COLO668 (cell line): ENCODE measurements at regions not wholly inside any gene's neighbourhood (a gene's known extent, or its start where the extent isn't known, plus 50 kb on each side); places are given as distances from the start of the nearest gene placed in this dataset.

Source experiments
- DNase-seq: peaks from one replicate; lab custom pipeline; 2025; ENCODE audit not compliant: unreplicated experiment; lab: John Stamatoyannopoulos, UW

DNA sequence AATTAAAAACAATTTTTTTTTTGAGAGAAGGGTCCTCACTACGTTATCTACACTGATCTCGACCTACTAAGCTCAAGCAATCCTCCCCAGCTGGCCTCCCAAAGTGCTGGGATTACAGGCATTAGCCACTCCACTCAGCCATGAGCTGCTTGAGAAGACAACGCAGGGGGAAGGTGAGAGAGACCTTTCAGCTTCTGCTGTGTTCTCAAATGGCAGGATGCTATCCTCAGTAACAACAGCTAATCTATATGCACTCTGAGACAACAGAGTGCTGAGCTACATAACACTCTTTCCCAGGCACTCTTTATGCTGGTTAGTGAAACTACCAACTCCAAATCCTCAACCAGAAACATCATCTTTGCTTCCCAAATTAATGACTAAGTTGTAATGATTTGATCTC is 526.1 kb downstream of the CCER1 start:
- no peak for DNase-seq

DNA sequence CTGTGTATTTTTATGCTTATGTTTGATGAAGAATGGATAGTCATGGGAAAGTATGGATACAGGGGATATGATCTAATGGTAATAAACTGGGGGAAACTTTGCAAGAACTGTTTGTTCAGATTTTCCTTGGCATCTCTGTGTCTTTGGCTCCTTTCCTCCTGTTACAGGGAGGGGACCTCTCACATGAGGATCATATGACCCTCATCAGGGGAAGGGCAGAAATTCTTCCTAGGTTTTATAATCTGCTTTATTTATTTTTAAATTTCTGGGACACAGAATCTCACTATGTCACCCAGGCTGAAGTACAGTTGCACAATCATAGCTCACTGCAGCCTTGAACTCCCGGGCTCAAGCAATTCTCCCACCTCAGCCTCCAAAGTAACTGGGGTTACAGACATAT is 526.5 kb downstream of the CCER1 start:
- DNase-seq, result no peak

DNA sequence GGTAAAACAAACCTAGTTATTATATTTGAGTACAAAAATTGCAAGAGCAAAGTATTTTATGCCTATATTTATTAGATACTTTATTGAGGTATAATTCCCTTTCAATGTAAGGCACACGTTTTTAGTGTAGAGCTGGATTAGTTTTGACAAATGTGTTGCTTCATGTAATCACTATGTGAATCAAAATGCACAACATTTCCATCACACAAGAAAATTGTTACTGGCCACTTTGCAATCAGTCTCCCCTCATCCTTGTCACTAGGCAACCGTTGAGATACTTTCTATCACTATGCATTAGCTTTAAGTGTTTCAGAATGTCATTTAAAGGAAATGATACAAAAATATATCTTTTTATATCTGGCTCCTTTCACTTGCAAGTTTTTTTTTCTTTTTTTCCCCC is 531.0 kb downstream of the CCER1 start:
- no peak for DNase-seq

DNA sequence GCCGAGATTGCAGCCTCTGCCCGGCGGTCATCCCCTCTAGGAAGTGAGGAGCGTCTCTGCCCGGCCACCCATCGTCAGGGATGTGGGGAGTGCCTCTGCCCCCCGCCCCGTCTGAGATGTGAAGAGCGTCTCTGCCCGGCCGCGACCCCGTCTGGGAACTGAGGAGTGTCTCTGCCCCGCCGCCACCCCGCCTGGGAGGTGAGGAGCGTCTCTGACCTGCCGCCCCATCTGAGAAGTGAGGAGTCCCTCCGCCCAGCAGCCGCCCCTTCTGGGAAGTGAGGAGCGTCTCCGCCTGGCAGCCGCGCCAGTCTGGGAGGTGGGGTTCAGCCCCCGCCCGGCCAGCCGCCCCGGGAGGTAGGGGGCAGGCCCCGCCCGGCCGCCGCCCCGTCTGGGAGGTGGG is 544.0 kb downstream of the CCER1 start:
- DNase-seq, result no peak

DNA sequence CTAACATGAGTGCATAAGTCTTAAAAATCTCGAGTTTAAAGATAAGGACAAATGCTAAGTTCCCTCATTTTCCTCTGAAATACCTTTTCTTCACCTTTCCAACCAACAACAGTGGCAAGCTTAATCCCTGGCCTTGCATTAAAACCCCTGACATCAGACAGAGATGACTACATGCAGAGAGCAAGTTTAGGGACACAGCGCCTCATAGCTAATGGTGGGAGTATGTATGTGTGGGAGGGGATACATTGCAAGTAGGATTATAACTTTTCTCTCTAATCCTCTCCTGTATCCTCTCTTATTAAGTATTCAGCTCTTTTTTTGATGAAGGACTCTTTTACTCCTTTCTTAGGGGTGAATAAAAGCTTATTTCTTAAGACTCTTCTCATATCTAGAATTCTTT is 547.1 kb downstream of the CCER1 start:
- DNase-seq, result no peak

DNA sequence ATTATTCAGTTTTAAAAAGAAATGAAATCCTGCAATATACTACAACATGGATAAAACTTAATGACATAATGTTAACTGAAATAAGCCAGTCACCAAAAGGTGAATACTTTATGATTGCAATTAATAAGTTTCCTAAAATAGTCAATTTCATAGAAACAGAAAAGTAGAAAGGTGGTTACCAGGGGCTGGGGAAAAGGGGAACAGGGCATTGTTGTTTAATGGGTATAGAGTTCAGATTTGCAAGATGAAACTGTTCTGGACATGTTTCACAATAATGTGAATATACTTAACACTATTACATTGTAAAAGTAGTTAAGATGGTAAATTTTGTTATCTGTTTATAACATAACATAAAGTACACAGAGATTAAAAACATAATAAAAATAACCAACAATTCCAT is 550.9 kb downstream of the CCER1 start:
- no peak for DNase-seq

DNA sequence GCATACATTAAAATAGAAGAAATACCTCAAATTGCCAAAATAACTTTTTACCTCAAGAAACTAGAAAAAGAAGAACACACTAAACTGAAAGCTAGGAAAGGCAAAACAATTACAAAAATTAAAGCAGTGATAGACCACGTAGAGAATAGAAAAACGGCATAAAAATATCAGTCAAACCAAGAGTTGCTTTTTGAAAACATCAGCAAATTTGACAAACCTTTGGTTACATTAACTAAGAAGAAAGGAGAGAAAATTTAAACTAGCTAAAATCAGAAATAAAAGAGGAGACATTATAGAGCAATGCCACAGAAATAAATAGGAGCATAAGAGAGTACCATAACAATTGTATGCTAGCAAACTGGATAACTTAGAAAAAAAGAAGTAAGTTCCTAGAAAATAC is 553.8 kb downstream of the CCER1 start:
- no peak for DNase-seq

DNA sequence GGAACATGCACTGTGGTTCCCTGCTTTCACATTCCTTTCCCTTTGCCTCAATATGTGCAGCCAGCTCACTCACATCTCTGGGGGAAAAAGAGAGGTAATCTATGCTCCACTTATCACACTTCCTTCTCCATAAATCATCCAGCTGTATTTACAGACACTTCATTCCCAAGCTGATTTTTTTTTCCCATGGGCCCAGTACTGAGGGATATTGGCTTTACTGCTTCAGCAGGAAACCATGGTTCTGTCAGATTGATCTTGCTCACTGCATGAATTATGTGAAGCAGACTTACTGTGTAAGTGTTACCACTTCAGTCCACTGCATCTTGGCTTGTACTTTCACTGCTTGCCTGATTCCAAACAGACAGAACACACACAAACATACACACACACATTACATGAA is 555.6 kb downstream of the CCER1 start:
- DNase-seq, result no peak

DNA sequence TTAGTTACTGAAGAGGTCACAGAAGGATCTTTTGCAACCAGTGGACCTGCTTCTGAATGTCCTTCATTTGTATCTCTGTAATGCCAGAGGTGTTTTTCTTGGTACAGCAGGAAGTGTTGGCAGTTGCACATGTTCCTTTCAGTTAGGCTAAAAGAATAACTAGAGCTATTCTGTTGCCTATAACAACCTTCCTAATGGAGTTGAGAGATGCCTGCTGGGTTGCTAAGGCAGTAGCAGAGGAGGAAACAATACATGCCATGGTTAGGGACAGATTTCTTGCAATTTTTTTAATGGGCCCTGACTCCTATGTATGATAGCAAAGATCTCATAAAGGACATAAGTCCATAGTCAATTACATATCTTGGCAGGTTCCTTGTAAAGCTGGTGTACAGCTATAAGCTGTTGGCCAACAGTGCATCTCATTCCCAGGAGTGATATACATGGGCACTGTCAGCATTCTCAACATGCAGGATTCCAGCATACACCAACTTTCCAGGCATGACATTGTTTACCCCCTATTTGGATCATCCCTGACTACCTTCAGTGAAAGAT is 556.6 kb downstream of the CCER1 start:
- no peak for DNase-seq

DNA sequence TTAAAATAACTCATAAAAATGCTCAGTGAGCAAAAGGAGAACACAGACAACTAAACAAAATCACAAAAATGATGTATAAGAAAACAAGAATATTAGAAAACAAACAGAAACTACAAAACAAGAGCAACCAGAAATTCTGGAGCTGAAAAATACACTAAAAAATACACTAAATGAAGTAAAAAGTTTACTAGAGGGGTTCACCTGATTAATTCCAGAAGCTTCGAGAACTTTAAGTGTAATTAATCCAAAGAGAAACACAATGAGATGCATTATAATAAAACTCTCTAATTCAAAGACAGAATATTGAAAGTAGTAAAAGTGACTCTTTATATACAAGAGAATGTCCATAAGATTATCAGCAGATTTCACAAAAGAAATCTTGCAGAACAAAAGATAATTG is 558.4 kb downstream of the CCER1 start:
- DNase-seq, result no peak

DNA sequence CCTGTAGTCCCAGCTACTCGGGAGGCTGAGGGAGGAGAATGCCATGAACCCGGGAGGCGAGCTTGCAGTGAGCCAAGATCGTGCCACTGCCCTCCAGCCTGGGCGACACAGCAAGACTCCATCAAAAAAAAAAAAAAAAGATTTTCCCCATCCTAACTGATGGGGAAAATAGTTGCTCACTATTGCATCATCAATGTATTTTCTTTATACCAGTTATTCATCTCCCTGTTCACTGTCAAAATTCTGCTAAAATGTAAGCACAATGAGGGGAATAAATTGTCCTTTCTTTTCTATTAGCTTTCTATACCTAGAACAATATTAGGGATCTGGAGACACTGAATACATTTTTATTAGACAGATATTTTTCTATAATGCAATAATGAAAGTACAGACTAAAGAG is 561.3 kb downstream of the CCER1 start:
- DNase-seq, result no peak

DNA sequence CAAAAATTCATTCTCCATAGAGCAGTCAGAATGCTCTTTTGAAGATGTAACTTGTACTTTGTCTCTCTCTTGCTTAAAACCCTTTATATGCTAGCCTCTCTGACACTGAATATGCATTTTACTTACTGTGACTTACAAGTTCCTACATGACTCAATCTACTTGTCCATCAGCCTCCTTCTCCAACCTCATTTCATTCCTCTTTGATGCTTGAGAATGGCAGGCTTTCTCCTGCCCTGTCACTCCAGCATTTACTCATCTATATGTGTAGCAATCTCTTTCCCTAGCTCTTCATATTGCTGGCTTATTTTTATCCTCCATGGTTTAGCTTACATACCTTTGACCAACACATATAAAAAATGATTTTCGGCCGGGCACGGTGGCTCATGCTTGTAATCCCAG is 561.9 kb downstream of the CCER1 start:
- no peak for DNase-seq

DNA sequence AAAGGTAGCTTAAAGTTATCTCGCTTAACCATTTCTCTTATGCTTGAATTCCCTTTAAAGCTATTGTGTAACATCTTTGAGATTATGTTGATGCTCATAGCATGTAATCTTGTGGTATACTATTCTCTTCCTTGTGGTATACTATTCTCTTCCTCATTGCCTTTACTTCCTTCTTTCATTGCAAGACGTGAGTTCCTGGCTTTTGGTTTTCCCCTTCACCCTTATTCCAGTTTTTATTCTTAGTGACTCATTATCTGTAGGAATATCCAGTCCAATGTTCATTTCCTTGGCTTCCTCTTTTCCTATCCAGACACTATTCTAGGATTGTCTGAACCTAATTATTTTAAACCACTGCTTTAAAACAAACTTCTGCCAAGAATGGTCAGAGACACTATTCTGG is 564.0 kb downstream of the CCER1 start:
- no peak for DNase-seq

DNA sequence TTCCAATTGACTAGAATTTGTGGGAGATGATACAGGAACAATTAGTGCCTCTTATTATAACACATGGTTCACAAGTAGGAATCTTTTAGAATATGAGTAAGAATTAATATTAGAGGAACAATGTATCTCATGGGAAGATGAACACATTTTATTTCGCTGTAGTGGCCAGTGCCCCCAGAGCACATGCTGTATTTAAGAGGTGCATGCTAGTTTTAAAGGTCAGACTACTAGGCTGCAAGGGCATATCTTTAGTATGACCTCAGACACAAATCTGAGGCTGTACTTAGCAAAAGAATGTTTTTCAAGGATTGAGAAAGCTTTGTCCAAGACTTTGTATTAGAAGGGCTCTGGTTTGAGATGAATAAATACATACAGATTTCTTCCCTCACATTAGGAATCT is 586.9 kb downstream of the CCER1 start:
- DNase-seq, result no peak

DNA sequence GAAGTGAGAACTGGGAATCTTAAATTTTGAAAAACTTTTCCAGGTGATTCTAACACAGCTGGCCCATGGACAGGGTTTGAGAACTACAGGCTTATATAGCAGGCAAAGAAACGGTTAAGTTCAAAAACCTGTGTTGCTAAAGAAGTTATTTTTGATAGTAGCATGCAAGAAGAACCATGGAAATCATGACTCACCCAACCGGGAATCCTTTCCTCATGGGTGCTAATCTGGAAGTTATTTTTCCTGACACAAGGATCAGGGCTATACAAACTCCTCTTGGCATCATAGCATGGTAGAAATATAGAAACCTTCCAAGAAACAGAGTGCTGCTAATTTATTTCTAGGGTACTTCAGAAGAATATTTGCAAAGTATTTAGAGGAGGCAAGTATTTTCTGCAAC is 588.7 kb downstream of the CCER1 start:
- DNase-seq, result no peak

DNA sequence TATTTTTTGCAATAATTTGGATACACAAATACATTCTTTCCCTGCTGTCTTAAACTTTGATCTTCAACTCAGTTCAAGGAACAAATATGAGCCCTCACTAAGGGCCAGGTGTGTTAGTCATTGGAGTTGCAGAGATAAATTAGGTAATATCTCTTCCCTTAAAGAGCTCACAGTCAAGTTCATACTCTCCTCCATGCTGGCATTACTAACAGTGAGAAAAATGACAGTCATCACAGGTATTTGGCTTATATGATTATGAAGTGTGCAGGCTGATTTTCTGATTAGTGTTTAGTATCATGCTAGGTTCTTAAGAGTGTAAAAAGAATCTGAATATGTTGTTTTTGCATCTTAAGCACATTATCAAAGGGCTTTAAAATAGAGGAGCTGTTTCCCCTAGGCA is 594.7 kb downstream of the CCER1 start:
- DNase-seq, result no peak

DNA sequence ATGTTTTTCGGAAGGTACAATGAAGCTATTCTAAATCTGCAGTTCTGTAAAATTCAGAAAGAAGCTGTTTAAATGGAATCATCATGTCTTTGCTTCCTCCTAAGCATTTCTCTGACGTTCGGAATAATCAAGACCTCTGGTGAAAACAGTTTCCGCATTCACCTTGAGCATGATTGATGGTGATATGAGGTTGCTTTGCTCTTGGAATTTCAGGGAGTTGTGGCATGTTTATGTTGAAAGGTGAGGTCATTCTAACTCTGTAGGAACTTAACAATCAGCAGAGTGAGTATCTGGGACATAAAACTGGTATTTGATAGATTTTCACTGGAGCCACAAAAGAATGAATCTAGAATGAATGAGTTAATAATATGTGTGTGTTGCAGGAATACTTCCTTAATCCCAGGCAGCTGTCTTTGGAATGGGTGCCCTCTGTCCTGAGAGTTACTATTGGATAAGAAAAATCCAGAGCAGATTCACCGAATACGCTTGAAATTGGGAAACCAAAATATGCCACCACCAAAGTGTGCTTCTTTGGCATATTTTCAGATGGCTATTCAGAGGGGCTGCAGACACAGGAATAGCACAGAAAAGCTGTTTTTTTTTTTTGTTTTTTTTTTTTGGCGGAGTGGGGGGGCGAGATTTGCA is 599.1 kb downstream of the CCER1 start:
- DNase-seq, result no peak

DNA sequence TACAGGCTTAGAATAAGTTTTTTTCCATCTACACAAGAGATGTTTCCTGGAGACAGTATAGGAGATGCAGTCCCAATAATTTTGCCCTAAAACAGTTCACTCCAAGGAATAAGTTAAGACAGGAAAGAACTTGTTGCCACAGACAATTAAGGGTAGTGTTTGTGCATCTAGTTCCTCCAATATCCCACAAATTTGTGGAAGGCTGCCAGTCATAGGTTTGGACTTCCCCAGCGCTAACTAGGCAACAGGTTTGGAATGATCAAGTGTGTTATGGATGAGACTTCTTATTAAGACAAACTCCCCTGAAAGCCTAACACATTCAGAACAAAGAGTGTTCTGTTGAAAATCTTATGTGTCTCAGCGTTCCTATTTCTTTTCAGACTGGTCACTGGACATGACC is 611.0 kb downstream of the CCER1 start:
- DNase-seq, result no peak

DNA sequence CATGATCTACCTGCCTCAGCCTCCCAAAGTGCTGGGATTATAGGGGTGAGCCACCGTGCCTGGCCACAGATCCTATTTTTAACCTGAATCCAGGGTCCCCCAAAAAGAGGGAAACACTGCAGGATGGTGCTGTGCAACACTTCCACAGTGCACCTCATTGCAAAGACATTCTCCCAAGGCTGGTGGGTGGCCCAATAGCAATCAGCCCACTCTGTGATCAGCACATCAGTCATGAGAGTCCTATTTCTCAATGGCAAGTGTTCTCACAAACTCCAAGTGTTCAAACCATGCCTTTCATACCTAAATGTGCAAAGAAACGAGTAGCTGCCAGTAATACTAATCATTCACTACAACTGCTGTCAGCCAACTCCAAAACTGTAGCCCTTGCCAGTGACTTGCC is 612.9 kb downstream of the CCER1 start:
- no peak for DNase-seq

DNA sequence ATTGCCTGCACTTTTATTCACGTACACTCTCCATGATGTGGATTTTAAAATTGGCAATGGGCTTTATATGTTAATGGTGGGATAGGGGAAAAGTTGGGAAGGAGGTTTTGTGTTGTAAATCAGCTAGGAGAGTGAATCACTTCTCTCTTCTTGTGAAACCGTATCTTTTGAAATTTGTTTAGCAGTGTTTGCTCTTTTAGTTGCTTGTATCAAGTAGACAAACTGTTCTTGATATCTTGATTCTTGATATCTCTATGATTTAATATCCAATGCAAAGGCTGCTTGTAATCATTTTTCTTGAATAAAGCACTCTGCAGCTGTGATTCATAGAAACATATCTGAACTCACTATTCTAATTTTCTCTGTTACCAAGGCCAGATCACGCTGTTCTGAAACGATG is 615.1 kb downstream of the CCER1 start:
- DNase-seq, result no peak

DNA sequence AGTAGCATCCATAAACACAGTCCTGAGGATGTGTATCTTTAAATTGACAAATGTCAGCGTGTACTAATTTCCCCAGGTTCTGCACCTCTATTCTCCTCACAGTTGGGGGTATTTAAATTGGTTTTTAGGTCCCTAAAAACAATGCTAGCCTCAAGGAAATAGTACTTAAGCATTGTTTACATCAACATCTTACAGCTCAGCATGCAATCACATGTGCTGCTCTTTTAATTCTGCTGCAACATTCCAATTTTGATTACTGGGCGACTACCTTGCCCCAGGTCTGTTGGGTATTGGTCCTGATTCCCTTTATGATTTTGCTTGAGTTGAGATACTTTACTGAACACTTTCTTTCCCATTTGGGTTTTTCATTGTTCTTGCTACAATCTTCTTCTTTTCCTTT is 616.6 kb downstream of the CCER1 start:
- no peak for DNase-seq

DNA sequence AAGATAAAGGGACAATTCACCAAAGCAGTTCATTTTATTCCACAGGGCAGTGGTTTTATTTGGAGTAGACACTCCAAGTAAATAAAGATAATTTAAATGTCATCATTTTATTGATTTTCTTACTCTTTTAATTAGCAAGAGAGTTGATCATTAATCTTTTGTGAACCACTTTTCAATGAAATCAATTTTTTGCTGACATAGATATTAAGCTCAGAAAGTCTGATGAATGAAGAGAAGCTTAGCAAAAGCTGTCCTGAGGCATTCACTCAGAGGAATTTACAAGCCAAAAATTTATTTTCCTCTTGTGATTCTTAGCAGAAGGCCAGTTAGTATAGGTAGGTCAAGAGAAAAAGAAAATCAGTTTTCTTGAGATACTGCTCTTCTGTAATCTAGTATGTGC is 618.0 kb downstream of the CCER1 start:
- no peak for DNase-seq

DNA sequence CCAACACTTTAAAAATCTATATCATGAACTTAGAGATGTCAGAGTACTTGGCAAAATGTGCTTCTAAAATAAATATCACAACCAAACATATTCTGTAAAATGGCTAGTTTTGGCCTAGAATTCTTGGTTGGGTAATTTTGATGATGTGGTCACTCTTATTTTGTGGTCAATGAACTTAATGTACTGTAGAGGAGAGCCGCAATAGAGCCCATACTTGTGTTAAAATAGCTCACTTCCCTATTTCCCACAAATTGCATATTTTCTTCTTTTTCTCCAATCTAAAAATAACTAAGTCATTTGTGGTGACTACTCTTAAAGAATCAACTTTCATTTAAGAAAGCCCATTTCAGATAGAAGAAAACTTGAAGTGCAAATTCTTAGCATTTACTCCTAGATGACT is 619.4 kb downstream of the CCER1 start:
- DNase-seq, result no peak

DNA sequence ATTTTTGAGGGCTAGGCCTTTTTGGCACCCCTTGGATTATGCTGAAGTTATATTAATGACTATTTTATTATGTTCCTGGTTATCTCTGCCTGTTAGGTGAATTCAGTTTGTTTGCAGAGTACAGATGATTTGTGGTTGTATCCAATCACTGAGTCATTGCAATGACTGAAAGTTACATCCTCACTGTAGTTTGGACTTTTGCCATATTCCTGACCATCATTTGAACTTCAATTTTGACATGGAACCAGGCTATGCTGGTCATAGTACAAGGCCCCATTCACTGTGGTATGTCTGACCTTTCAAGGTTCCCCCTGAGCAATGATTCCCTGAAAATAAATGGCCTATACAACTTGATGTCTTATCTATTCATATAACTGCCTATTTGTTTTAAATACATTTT is 621.0 kb downstream of the CCER1 start:
- no peak for DNase-seq
